GM21381 (cell line): ENCODE measurements at regions not wholly inside any gene's neighbourhood (a gene's known extent, or its start where the extent isn't known, plus 50 kb on each side); places are given as distances from the start of the nearest gene placed in this dataset.

Source experiments
- ATAC-seq: cut with Tn5 transposase; IDR thresholded peaks from one replicate; pipeline ENCODE4 v1.9.1; 2021; ENCODE audit warnings: mild to moderate bottlenecking, moderate library complexity; ENCODE audit not compliant: unreplicated experiment

GRCh38 chr3:148004331-148004730 lies 595.2 kb downstream of the ZIC1 start:
- no peak for ATAC-seq

DNA sequence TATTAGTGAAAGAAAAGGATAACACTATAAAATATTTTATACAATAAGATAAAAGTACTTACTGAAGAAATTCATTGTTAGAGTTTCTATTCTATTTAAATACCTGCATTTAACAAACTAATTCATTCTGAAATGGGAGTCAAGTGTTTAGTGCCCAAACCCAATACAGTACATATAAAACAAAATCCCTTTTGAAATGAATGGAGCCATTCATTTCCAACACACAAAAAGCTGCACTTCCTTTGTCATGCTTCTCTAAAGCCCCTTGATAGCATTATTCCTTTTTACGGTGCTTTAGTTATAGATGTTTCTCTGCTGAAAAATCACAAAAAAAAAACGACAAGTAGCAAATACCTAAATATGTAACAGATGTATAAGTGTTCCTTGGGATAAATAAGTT lies 596.3 kb downstream of the ZIC1 start:
- no peak for ATAC-seq

DNA sequence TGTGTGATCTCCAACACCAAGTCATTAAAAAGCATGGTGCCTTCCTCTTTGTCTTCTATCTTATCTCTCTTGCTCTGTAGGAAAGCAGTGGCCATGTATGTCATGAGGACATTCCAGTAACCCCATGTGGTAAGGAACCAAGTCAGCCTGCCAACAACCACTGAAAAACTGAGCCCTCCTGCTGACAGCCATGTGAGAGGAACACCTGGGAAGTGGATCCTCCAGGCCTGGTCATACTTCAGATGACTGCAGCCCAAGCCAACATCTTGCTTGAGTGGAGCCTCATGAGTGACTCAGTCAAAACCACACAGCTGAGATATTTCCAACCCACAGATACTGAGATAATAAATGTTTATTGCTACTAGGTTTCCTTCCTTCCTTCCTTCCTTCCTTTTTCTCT lies 597.3 kb downstream of the ZIC1 start:
- ATAC-seq, result no peak

- no peak for ATAC-seq
Observed at GRCh38 chr3:148008591-148008990, 599.4 kb downstream of the ZIC1 start.

GRCh38 chr3:148020861-148021260 lies 611.7 kb downstream of the ZIC1 start:
- no peak for ATAC-seq

GRCh38 chr3:148021381-148021780 lies 612.2 kb downstream of the ZIC1 start:
- no peak for ATAC-seq

- ATAC-seq, result no peak
Observed at GRCh38 chr3:148023994-148024393, 614.8 kb downstream of the ZIC1 start.

DNA sequence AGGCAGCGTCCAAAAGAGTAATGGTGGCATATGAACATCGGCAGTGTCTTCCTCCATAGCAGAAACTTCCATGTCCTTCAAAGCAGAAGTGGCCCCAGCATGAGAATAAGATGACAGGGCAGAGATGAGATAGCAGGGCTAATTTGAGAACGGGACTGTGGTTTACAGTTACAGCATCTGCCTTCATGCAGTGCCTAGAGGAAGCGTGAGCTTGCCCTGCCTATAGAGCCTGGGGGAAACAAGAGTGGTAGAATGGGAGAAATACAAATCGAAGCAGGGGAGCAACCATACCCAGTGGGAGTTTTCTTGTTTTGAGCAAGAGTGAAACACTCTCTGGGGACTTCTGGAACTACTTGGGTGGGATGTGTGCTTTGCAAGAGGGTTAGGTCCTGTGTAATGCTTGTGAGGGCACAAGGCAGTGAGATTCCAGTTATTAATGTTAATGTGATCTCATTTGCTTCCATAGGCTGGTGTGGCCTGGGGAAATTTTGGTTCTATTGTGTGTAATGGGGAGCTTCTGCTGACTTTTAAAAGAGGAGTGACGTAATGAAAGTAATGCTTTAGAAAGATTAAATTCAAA lies 616.9 kb downstream of the ZIC1 start:
- ATAC-seq, result no peak

- ATAC-seq, result no peak
Observed at GRCh38 chr3:148030975-148031374, 621.8 kb downstream of the ZIC1 start.

DNA sequence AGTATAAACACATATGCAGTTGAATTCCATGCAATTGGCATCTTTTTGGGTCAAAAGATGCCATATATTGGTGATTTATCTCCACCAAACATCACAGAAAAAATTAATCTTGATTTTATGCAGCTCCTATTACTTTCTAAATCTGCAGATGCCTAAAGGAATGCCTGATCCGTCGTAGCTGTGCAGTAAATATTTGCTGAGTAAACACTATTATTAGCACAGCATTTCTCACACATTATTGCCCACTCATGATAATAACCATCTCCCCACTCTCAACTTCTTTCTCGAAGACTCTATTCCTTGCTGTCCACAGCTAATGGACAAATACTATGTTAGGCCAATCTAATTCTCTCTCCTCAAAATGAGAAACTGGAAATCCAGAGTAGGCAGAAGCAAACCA lies 625.2 kb downstream of the ZIC1 start:
- ATAC-seq, result no peak

DNA sequence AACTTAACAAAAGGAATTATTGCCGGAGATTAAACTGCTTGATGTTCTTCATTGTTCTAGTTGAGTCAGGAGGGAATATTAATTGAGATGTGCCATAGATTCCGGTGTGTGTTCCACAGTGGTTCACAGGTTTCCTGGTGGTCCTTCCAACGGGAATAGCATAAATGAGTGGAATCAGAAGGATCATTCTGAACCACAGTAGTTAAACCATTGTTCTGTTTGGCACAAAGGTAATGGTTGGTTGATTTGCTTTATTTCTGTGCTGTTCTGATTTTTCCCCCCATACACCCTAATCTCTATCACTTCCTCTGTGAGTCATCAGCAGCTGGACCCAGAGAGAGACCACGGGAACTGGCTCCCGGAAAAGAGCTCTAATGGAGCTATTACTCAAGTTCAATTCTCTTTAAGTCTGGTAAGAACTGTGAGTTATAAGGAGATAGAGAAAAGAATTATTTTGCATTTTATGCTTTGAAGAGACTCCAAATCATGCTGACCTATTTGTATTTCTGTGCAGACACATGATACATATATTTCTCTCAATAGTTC lies 627.2 kb downstream of the ZIC1 start:
- no peak for ATAC-seq

DNA sequence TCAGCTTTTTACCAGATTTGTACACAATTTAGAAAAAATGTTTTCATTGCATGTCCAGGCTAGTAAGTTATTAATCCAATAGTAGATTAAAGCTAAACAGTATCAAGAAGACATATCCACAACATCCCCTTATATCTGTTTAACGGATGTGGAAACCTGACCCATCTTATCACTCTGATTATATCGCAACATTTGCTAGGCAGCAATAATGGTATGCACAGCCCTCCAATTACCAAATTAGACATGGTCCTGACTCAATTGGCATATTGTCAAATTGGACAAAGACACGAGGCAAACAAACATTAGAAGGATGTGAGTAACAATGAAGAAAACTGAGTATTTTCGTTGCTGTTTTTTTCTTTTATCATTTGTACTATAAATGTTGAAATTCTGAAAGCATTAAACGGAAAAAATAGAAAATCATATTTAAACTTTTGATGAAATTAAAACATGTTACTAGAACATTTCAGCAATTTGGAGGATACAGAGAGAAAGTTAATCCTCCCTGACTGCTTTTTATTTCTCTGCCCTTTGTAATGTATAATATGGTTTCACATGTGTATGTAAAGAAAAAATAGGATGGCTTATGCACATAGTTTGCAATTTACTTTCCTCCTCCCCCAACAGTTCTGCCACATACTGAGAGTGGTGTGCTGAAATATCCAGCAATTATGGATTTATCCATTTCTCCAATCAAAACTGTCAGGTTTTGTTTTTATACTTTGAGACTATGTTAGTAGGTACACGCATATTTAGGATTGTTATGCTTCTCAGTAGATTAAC lies 633.7 kb downstream of the ZIC1 start:
- ATAC-seq, result no peak

GRCh38 chr3:148044151-148044550 lies 635.0 kb downstream of the ZIC1 start:
- ATAC-seq, result no peak

GRCh38 chr3:148054999-148055398 lies 642.7 kb upstream of the AGTR1 start:
- no peak for ATAC-seq

DNA sequence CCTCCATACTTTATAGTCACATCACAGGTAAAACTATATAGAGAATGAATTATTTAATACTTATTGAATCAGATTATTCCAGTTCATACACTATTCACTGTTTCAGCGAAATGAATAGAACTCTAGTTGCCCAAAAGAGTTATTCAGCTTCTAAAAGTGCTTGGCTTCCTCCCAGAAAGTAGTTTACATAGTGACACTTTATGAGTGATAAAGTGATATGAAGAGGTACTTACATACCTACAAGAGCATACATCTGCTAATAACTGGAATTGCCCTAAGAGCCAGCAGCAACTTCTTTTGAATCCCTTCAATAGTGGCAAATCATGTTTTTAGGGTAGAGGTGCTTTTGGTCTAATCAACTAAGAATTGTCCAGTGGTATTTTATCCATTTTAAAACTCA lies 635.1 kb upstream of the AGTR1 start:
- ATAC-seq, result no peak

DNA sequence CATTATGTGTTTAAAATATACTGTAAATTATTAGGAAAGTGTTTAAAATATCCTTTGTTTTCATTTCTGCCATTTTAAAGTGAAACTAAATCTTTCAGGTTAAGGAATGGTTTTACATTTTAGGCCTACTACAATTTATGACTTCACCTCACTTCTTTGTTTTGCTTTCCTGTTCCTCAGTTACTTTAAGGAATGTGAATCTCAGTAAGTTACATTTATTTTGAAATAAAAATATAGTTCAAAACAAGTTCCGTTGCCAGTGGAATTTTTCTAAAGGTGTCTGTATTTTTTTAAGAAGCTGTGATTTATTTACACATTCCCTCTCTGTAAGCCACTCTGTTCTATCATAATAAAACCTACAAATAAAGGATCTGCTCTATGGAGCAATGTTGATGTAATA lies 630.9 kb upstream of the AGTR1 start:
- ATAC-seq, result no peak

GRCh38 chr3:148068466-148068865 lies 629.2 kb upstream of the AGTR1 start:
- no peak for ATAC-seq

GRCh38 chr3:148070041-148070440 lies 627.7 kb upstream of the AGTR1 start:
- ATAC-seq, result no peak

DNA sequence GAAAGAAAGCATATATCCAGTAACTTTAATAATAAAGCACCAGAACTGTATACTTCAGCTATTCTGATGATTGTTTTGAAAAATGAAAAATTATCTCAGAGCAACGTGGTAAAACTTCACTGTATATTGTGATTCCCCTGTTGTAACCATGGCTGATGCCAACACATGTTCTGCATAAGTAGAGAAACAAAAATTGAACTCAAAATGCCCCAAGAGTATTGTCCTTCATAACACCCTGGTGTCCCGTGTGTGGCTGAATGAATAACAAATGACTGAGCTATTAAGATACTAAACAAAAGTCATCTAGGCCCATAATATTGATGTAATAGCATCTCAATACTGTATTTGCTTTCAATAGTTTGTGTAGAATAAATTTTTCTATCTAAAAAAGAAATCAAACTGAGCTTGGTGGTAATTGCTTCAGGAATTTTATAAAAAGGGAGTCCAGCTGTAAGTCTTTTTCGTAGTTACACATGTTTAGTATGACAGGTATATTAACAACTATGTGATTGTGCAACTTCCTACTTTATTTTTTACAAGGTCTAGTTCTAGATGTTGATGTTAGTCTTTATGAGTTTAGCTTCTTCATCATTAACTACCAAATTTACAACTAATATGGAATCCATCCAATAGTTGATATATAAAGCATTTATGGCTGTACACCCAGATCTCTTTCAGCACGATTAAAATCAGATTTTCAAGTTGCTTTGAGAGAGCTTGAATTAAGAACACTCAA lies 623.8 kb upstream of the AGTR1 start:
- ATAC-seq, result no peak

- no peak for ATAC-seq
Observed at GRCh38 chr3:148074946-148075345, 622.8 kb upstream of the AGTR1 start.

GRCh38 chr3:148075771-148076716 lies 621.7 kb upstream of the AGTR1 start:
- ATAC-seq, result no peak
